Activated CD8-positive, alpha-beta memory T cell treated with anti-CD3 and anti-CD28 coated beads for 1 hour (primary cell): ENCODE measurements at regions not wholly inside any gene's neighbourhood (a gene's known extent, or its start where the extent isn't known, plus 50 kb on each side); places are given as distances from the start of the nearest gene placed in this dataset.
"Not testable (repeated sequence)": the region's sequence is repeated elsewhere in the genome, so short reads cannot be mapped to it uniquely, and the experiment has no call there.

Experiments used
- DNase-seq, 2 donors: peaks; one replicate each; pipeline ENCODE4 v3.0.0-alpha.2; 2020; ENCODE audit warnings: low read depth in 1 of 2; ENCODE audit errors: extremely low read depth in 1 of 2

DNA sequence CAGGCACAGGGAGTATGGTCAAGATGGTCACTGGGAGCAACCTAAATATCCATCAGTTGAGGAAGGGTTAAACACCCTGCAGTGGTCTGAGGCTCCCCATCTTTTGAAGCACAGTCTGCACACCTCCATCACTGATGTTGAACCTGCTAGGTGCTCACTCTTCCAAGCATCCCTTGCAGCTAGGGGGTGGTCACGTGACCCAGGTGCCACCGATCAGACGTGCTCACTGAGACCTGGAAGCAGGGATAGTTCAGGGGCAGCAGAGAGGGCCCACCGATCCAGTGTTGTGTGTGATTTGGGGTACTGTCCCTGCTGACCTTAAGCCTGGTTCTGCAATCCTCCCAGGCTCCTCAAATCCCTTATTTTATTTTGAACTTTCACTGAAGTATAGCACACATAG lies 134.6 kb downstream of the CEBPB start:
- no peak for DNase-seq

DNA sequence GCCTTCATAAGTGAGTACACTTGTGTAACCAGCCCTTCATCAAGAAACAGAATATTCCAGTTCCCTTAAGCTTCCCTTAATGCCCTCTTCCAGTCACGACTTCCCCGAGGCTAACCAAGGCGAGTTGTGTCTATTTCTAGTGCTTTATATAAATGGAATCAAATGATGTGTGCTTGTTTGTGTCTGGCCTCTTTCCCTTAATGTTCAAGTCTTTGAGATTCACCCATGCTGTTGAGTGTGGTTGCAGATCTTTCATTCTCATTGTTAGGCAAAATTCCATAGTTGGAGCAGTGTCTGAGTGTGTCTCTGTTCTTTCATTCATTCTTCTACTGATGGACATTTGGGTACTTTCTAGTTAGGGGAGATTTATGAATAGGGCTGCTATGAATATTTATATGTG lies 135.0 kb downstream of the CEBPB start:
- DNase-seq, result no peak

DNA sequence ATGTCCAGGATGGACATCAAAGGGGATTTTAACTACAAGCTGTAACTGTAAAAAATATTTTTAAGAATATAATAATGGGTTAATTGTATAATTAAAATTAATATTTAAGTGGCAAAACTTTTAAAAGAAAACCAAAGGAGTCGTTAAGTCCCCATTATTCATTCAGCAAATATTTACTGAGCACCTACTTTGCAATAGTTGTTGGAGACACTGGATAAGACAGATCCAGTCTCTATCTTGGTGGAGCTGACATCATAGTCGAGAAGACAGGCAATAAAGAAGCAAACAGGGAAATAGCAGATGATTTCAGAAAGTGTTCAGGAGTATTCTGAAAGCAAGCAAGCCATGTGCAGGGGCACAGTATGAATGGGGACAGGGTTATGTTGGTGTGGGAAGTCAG lies 137.0 kb downstream of the CEBPB start:
- no peak for DNase-seq

- no peak for DNase-seq
Measured at GRCh38 chr20:50328222-50328979, 137.8 kb downstream of the CEBPB start.

GRCh38 chr20:50328996-50329898 lies 138.6 kb downstream of the CEBPB start:
- no peak for DNase-seq

- no peak for DNase-seq
Measured at GRCh38 chr20:50329981-50330503, 139.4 kb downstream of the CEBPB start.

- no peak for DNase-seq
Measured at GRCh38 chr20:50330504-50331313, 140.1 kb downstream of the CEBPB start.

GRCh38 chr20:50331469-50332363 lies 141.1 kb downstream of the CEBPB start:
- no peak for DNase-seq

- DNase-seq, result no peak
Measured at GRCh38 chr20:50332491-50332980, 141.9 kb downstream of the CEBPB start.

DNA sequence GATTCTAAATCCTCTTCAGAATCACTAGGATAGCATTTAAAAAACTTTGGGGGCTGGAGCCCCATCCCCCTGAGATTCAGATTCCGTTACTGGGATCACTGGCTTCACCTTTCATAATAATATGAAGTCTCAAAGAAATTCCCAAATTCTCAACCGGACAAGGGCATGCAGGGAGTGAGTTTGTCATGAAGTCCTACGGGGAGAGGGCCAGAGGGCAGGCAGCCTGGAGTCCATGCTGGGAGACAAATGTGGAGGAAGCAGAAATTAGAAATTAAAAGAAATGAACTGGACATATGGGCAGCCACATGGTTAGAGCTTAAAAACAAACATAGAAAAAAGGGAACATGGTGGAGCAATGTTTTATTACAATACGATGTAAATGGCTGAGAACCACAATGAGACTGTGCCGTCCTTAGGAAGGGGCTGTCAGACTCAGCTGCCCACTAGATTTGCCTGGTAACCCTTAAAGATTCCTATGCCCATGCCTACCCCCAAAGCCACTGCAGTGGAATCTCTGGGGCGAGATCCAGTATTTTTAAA lies 142.6 kb downstream of the CEBPB start:
- DNase-seq, result no peak

DNA sequence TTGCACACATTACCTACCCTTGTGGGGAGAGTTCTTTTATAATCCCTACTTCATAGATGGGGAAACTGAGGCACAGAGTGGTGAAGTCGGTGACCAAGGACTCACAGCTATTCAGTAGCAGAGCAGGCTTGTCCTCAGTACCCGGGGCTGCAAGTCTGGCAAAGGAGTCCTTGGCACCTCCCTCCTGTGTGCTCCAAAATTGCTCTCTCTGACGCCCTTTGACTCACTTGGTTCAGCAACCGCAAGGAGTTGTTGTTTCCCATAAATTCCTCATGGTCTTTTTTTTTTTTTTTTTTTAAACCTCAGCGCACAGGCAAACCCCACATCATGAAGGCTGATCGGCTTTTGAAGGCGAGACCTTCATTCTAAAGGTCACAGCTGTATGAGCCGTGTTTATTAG lies 143.2 kb downstream of the CEBPB start:
- no peak for DNase-seq

GRCh38 chr20:50334512-50334911 lies 143.9 kb downstream of the CEBPB start:
- DNase-seq, result not testable (repeated sequence)

GRCh38 chr20:50335105-50335504 lies 144.5 kb downstream of the CEBPB start:
- DNase-seq, result no peak

- no peak for DNase-seq
Measured at GRCh38 chr20:50335866-50336265, 145.2 kb downstream of the CEBPB start.

DNA sequence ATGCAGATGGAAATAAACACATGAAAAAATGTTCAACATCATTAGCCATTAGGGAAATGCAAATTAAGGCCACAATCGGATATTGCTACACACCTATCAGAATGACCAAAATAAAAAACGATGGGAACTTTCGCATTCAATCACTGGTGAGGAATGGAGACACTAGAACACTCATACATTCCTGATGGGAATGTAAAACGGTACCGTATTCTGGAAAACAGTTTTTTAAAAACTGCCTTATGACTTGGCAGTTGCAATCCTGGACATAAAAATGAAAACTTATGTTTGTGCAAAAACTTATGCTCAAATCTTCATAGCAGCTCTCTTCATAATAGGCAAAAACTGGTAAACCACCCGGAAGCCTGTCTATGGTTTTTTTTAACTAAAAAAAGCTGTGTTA lies 146.0 kb downstream of the CEBPB start:
- DNase-seq, result no peak

GRCh38 chr20:50337521-50338466 lies 147.2 kb downstream of the CEBPB start:
- DNase-seq, result no peak

- no peak for DNase-seq
Measured at GRCh38 chr20:50338479-50339391, 148.1 kb downstream of the CEBPB start.
